ENCODE measurements at regions not wholly inside any gene's neighbourhood (a gene's known extent, or its start where the extent isn't known, plus 50 kb on each side); places are given as distances from the start of the nearest gene placed in this dataset.

DNA sequence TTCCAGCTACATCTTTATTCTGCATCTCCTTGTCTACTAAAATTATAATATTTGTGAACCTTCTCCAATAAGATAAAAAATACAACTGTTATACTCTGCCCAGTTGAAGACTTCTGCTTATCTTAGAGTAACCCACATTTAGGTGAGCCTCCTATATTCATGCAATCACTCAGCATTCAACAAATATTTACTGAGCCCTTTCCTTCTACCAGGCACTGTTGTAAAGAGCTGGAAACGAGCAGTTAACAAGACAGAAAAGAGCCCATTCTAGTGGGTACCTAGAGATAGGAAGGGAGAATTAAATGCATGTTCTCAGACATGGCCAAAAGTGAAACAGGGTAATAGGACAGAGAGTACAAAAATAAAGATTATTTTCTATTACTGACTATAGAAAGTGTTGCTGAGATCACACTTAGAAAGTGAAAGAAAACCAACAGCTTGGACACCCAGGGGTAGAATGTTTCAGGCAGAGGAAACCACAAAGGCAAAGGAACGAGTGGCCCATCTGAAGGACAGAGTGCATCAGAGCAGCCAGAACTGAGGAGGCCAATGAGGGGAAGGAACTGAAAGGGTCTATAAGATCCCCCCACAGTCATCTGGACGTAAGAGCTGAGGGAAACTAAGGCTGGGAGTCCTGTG is 50.8 kb upstream of the SMLR1 start:
- TF ChIP-seq, protein P1, sequence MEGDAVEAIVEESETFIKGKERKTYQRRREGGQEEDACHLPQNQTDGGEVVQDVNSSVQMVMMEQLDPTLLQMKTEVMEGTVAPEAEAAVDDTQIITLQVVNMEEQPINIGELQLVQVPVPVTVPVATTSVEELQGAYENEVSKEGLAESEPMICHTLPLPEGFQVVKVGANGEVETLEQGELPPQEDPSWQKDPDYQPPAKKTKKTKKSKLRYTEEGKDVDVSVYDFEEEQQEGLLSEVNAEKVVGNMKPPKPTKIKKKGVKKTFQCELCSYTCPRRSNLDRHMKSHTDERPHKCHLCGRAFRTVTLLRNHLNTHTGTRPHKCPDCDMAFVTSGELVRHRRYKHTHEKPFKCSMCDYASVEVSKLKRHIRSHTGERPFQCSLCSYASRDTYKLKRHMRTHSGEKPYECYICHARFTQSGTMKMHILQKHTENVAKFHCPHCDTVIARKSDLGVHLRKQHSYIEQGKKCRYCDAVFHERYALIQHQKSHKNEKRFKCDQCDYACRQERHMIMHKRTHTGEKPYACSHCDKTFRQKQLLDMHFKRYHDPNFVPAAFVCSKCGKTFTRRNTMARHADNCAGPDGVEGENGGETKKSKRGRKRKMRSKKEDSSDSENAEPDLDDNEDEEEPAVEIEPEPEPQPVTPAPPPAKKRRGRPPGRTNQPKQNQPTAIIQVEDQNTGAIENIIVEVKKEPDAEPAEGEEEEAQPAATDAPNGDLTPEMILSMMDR (IDR thresholded peaks at IDR 0.05) = no peak
- no peak for TF ChIP-seq POLR2A (IDR thresholded peaks at IDR 0.05)
